H9 (cell line): ENCODE measurements at regions not wholly inside any gene's neighbourhood (a gene's known extent, or its start where the extent isn't known, plus 50 kb on each side); places are given as distances from the start of the nearest gene placed in this dataset.

Experiments used
- DNase-seq: peaks from one replicate; pipeline ENCODE4 v3.0.0-alpha.2; 2017
- H2AFZ ChIP-seq: one replicate; pipeline ENCODE4 v1.6.1; 2013; ENCODE audit warnings: mild to moderate bottlenecking, low read length, control low read depth, moderate library complexity
- H2AK5ac ChIP-seq: 2 replicates; pipeline ENCODE4 v1.6.1; 2013; ENCODE audit warnings: low read length, control low read depth, mixed read lengths; ENCODE audit not compliant: insufficient read length
- H2BK120ac ChIP-seq: one replicate; pipeline ENCODE4 v1.6.1; 2013; ENCODE audit warnings: low read depth, mild to moderate bottlenecking, low read length, control low read depth, inconsistent platforms; ENCODE audit not compliant: poor library complexity, severe bottlenecking
- H2BK12ac ChIP-seq: 2 replicates; pipeline ENCODE4 v1.6.1; 2013; ENCODE audit warnings: low read length, control low read depth, mixed read lengths, low read depth; ENCODE audit not compliant: insufficient read length
- H2BK15ac ChIP-seq: 2 replicates; pipeline ENCODE4 v1.6.1; 2013; ENCODE audit warnings: low read depth, low read length, control low read depth
- H2BK20ac ChIP-seq: one replicate; pipeline ENCODE4 v1.6.1; 2013; ENCODE audit warnings: low read depth, mild to moderate bottlenecking, low read length, control low read depth, inconsistent platforms; ENCODE audit not compliant: poor library complexity, severe bottlenecking
- H2BK5ac ChIP-seq: 2 replicates; pipeline ENCODE4 v1.6.1; 2013; ENCODE audit warnings: low read length, control low read depth, mixed read lengths; ENCODE audit not compliant: insufficient read length
- H3K14ac ChIP-seq: 2 replicates; pipeline ENCODE4 v1.6.1; 2013; ENCODE audit warnings: low read length, control low read depth; ENCODE audit not compliant: insufficient read depth
- H3K18ac ChIP-seq: 2 replicates; pipeline ENCODE4 v1.6.1; 2013; ENCODE audit warnings: low read depth, mild to moderate bottlenecking, mixed read lengths, low read length, control low read depth; ENCODE audit not compliant: insufficient read length
- H3K23ac ChIP-seq: 2 replicates; pipeline ENCODE4 v1.6.1; 2013; ENCODE audit warnings: low read length, control low read depth, mixed read lengths, low read depth; ENCODE audit not compliant: insufficient read length
- H3K23me2 ChIP-seq: 2 replicates; pipeline ENCODE4 v1.6.1; 2013; ENCODE audit warnings: low read depth, mild to moderate bottlenecking, mixed read lengths, low read length, control low read depth; ENCODE audit not compliant: insufficient read length, poor library complexity, severe bottlenecking
- H3K27ac ChIP-seq: 2 replicates; pipeline ENCODE4 v1.5.1; 2013; ENCODE audit warnings: low read length, control low read depth, mixed read lengths, low read depth; ENCODE audit not compliant: insufficient read length
- H3K27me3 ChIP-seq: 2 replicates; pipeline ENCODE4 v1.6.1; 2013; ENCODE audit warnings: low read length, control low read depth, inconsistent platforms; ENCODE audit not compliant: insufficient read depth
- H3K4ac ChIP-seq: 2 replicates; pipeline ENCODE4 v1.6.1; 2013; ENCODE audit warnings: low read depth, mild to moderate bottlenecking, control low read depth, inconsistent platforms, low read length, moderate library complexity
- H3K4me1 ChIP-seq: 2 replicates; pipeline ENCODE4 v1.6.1; 2013; ENCODE audit warnings: low read length, control low read depth, inconsistent platforms; ENCODE audit not compliant: insufficient read depth
- H3K4me2 ChIP-seq: 2 replicates; pipeline ENCODE4 v1.6.1; 2013; ENCODE audit warnings: low read length, control low read depth, mixed read lengths; ENCODE audit not compliant: insufficient read length, insufficient read depth
- H3K56ac ChIP-seq: 2 replicates; pipeline ENCODE4 v1.6.1; 2013; ENCODE audit warnings: low read depth, mild to moderate bottlenecking, mixed read lengths, low read length, control low read depth; ENCODE audit not compliant: insufficient read length
- H3K79me1 ChIP-seq: 2 replicates; pipeline ENCODE4 v1.6.1; 2013; ENCODE audit warnings: low read depth, mild to moderate bottlenecking, moderate library complexity, low read length, control low read depth, inconsistent platforms; ENCODE audit not compliant: insufficient read depth, poor library complexity, severe bottlenecking
- H3K79me2 ChIP-seq: 2 replicates; pipeline ENCODE4 v1.6.1; 2013; ENCODE audit warnings: low read length, control low read depth, inconsistent platforms; ENCODE audit not compliant: insufficient read depth
- H3K9ac ChIP-seq: 2 replicates; pipeline ENCODE4 v1.6.1; 2013; ENCODE audit warnings: low read length, control low read depth, mixed read lengths; ENCODE audit not compliant: insufficient read length; ENCODE audit errors: extremely low read depth
- H3K9me3 ChIP-seq: one replicate; pipeline ENCODE4 v1.6.1; 2013; ENCODE audit warnings: low read depth, low read length, inconsistent platforms; ENCODE audit not compliant: control insufficient read depth
- H3T11ph ChIP-seq: one replicate; pipeline ENCODE4 v1.6.1; 2013; ENCODE audit warnings: mild to moderate bottlenecking, low read length, control low read depth, inconsistent platforms
- H4K20me1 ChIP-seq: one replicate; pipeline ENCODE4 v1.6.1; 2013; ENCODE audit not compliant: control insufficient read depth, insufficient read length, insufficient read depth
- H4K5ac ChIP-seq: 2 replicates; pipeline ENCODE4 v1.6.1; 2013; ENCODE audit warnings: low read depth, mild to moderate bottlenecking, mixed read lengths, low read length, control low read depth; ENCODE audit not compliant: insufficient read length
- H4K8ac ChIP-seq: replicated peaks from 2 replicates; pipeline ENCODE4 v1.6.1; 2013; ENCODE audit warnings: low read length, control low read depth, mixed read lengths, low read depth; ENCODE audit not compliant: insufficient read length
- H4K91ac ChIP-seq: 2 replicates; pipeline ENCODE4 v1.6.1; 2013; ENCODE audit warnings: low read depth, mild to moderate bottlenecking, moderate library complexity, mixed read lengths, low read length, control low read depth; ENCODE audit not compliant: insufficient read length
- H3K27ac Mint-ChIP-seq, 3 experiments: 2 replicates in 2 of 3; 3 replicates in 1 of 3; pipeline ENCODE4 v1.8.0; 2020 to 2021; ENCODE audit warnings: mixed read lengths in 3 of 3, mild to moderate bottlenecking in 1 of 3, moderate library complexity in 1 of 3
- H3K27me3 Mint-ChIP-seq: 2 replicates; pipeline ENCODE4 v1.8.0; 2021; ENCODE audit warnings: low read depth, mild to moderate bottlenecking, moderate library complexity, mixed read lengths
- H3K36me3 Mint-ChIP-seq, 3 experiments: 2 replicates in 2 of 3; 3 replicates in 1 of 3; pipeline ENCODE4 v1.8.0; 2020 to 2021; ENCODE audit warnings: low read depth in 3 of 3, mixed read lengths in 3 of 3; ENCODE audit not compliant: insufficient read depth in 1 of 3
- H3K4me1 Mint-ChIP-seq, 2 experiments: 2 replicates each; pipeline ENCODE4 v1.8.0; 2020; ENCODE audit warnings: mixed read lengths in 2 of 2
- H3K4me3 Mint-ChIP-seq, 2 experiments: 2 replicates in 1 of 2; 3 replicates in 1 of 2; pipeline ENCODE4 v1.8.0; 2020 to 2021; ENCODE audit warnings: mild to moderate bottlenecking in 2 of 2, mixed read lengths in 2 of 2, moderate library complexity in 1 of 2
- H3K9me3 Mint-ChIP-seq, 2 experiments: 2 replicates in 1 of 2; 3 replicates in 1 of 2; pipeline ENCODE4 v1.8.0; 2020; ENCODE audit warnings: mild to moderate bottlenecking in 2 of 2, mixed read lengths in 2 of 2, moderate library complexity in 1 of 2
- CTCF ChIP-seq: fragments of 200-600 bp; sonication (generic); conservative IDR thresholded peaks from 3 replicates; pipeline ENCODE4 v1.8.0; 2021; ENCODE audit warnings: antibody characterized with exemption, mild to moderate bottlenecking
- WGBS: extraction: QIAGEN DNeasy Blood & Tissue Kit; methylation state at CpG from one replicate; pipeline ENCODE4 v1.1.7; 2013; ENCODE audit warnings: missing lambda C conversion rate, low lambda C conversion rate, mixed read lengths; ENCODE audit not compliant: insufficient read length; ENCODE audit errors: extremely low coverage; 5-methylcytosine and 5-hydroxymethylcytosine counted together

DNA sequence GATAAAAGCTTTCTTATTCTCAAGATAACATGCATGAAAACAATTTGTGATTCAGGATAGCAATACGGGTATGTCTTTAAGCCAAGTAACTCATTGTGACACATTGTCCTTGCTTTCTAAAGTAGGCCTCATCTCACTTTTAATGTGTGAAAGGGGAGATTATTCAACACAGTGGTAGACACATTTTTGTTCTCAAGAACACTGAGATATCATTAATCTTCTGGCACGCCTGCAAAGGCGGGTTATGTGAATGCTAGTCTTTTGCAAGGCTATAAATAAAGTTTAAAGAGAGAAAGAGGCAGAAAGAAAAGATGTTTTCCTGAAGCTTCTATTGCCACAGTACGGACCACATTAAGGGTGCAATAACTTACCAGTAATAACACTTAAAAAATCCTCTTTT, 181.8 kb upstream of the MEF2C start:
- Histone ChIP-seq H3K56ac (no peak overlapping the region), H4K8ac (no peak overlapping the region), H3K27ac (no peak overlapping the region), H3K18ac (no peak overlapping the region), H3K79me1 (no peaks in the 10 kb centered on the region), H3K23me2 (no peaks in the 10 kb centered on the region), H3K9ac (no peak overlapping the region), H3K4me2 (no peak overlapping the region), H3K14ac (no peak overlapping the region), H2BK15ac (no peak overlapping the region), H2BK20ac (no peak overlapping the region), H3T11ph (no peak overlapping the region), H3K79me2 (no peaks in the 10 kb centered on the region), H2BK12ac (no peak overlapping the region), H3K4ac (no peak overlapping the region), H2BK120ac (no peak overlapping the region), H4K91ac (no peak overlapping the region), H2BK5ac (no peak overlapping the region), H2AFZ (no peak overlapping the region), H3K27me3 (no peaks in the 10 kb centered on the region), H3K23ac (no peak overlapping the region), H3K9me3 (no peaks in the 10 kb centered on the region), H4K5ac (no peak overlapping the region), H4K20me1 (no peaks in the 10 kb centered on the region), H3K4me1 (no peaks in the 10 kb centered on the region; the same call in 1 of the 2 replicates), H2AK5ac (no peak overlapping the region)
- Mint-ChIP-seq H3K4me1 (peaks cover 4 to 5% of the 10 kb centered on the region in 2 experiments), H3K27me3 (no peaks in the 10 kb centered on the region), H3K9me3 (no peaks in the 10 kb centered on the region), H3K36me3 (no peaks in the 10 kb centered on the region), H3K4me3 (no peak overlapping the region), H3K27ac (no peak overlapping the region)
- DNase-seq = no peak
- no CpG with 5 or more reads among the region's 4 CpGs for WGBS
- TF ChIP-seq CTCF = no peak
